ENCODE measurements at regions not wholly inside any gene's neighbourhood (a gene's known extent, or its start where the extent isn't known, plus 50 kb on each side); places are given as distances from the start of the nearest gene placed in this dataset.

GRCh38 chr18:1014951-1015624 lies 110.4 kb downstream of the ADCYAP1 start:
- H3K27me3 ChIP-seq (ENCODE audit: control insufficient read depth, insufficient read depth, low read length): no peaks in the 10 kb centered on the region
- FAIRE-seq: no peak

GRCh38 chr18:1015777-1016176 lies 111.1 kb downstream of the ADCYAP1 start:
- Histone ChIP-seq H3K27ac (ENCODE audit: low read depth in 2 of 2, low read length in 2 of 2) (no peak overlapping the region), H3K9ac (ENCODE audit: low read length in 3 of 3) (no peak overlapping the region), H3K4me3 (ENCODE audit: low read length in 3 of 3) (no peak overlapping the region), H3K27me3 (ENCODE audit: control insufficient read depth, insufficient read depth, low read length) (no peaks in the 10 kb centered on the region), H3K9me3 (ENCODE audit: control insufficient read depth in 2 of 3, insufficient read depth in 1 of 3, low read length in 3 of 3) (no peaks in the 10 kb centered on the region), H3K36me3 (ENCODE audit: control insufficient read depth in 2 of 3, insufficient read depth in 3 of 3, low read length in 3 of 3) (no peaks in the 10 kb centered on the region), H3K4me1 (ENCODE audit: control insufficient read depth in 2 of 3, insufficient read depth in 2 of 3, low read depth in 1 of 3, low read length in 3 of 3) (peaks cover 11 to 14% (median 12%) of the 10 kb centered on the region in 3 donors)
- DNase-seq: no peak
- intact Hi-C loops (cut with DNase I): no loop called here
- TF ChIP-seq CTCF (IDR thresholded peaks at IDR 0.05; ENCODE audit: borderline replicate concordance, extremely low read depth, insufficient read depth): no peak
- FAIRE-seq: no peak

More at GRCh38 chr18:1014951-1015624, 110.4 kb downstream of the ADCYAP1 start:
- no peak for TF ChIP-seq CTCF (IDR thresholded peaks at IDR 0.05; ENCODE audit: borderline replicate concordance, extremely low read depth, insufficient read depth)
- no peak overlapping the region for H3K9ac ChIP-seq (ENCODE audit: low read length in 3 of 3)
- no peak overlapping the region for H3K27ac ChIP-seq (ENCODE audit: low read depth in 2 of 2, low read length in 2 of 2)
- H3K36me3 ChIP-seq (ENCODE audit: control insufficient read depth in 2 of 3, insufficient read depth in 3 of 3, low read length in 3 of 3): no peaks in the 10 kb centered on the region
- H3K4me1 ChIP-seq (ENCODE audit: control insufficient read depth in 2 of 3, insufficient read depth in 2 of 3, low read depth in 1 of 3, low read length in 3 of 3): peaks cover 11 to 14% (median 12%) of the 10 kb centered on the region in 3 donors
- peak in 3 of 5 donors; percentile 25 to 86 (median 60) for DNase-seq
- no peaks in the 10 kb centered on the region for H3K9me3 ChIP-seq (ENCODE audit: control insufficient read depth in 2 of 3, insufficient read depth in 1 of 3, low read length in 3 of 3)
- no peak overlapping the region for H3K4me3 ChIP-seq (ENCODE audit: low read length in 3 of 3)
- intact Hi-C loops (cut with DNase I): no loop called here

DNA sequence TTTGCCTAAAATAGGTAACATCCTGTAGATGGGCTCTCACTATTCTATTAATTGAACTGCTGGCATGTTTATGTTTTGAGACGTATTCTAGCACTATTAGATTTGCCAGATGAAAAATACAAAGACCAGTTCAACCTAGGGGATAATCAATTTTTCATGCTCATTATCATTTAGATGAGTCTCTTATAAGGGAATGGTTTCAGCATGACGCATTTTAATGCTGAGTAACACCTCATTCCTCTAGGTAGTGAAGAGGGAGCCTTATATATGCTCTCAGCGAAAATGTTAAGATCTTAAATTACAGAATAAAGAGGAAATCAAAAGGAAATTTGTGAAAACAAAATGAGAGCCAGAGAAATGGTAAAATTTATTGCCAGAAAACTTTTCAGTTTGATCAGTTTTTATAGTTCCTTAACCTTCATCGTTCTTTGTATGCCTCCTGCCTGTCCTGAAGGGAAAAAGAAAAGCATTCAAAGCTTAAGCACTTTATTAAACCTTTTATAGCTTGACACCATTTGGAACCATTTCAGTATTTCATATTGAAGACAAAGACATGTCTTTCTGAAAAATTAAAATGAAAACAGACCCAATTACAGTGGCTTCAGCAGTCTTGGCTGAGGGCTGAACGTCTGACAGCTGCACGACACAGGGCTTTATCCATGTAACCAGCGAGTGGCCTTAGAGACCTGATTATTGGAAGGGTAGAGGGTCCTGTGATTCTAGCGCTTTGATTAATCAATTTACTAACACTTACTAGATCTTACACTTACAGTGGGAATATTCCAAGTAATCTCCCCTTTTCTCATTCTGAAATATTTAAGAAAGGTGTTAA lies 112.8 kb downstream of the ADCYAP1 start:
- Histone ChIP-seq H3K27me3 (ENCODE audit: control insufficient read depth, insufficient read depth, low read length) (no peaks in the 10 kb centered on the region), H3K9ac (ENCODE audit: low read length in 3 of 3) (no peak overlapping the region), H3K4me3 (ENCODE audit: low read length in 3 of 3) (no peak overlapping the region), H3K27ac (ENCODE audit: low read depth in 2 of 2, low read length in 2 of 2) (no peak overlapping the region), H3K9me3 (ENCODE audit: control insufficient read depth in 2 of 3, insufficient read depth in 1 of 3, low read length in 3 of 3) (no peaks in the 10 kb centered on the region), H3K36me3 (ENCODE audit: control insufficient read depth in 2 of 3, insufficient read depth in 3 of 3, low read length in 3 of 3) (no peaks in the 10 kb centered on the region), H3K4me1 (ENCODE audit: control insufficient read depth in 2 of 3, insufficient read depth in 2 of 3, low read depth in 1 of 3, low read length in 3 of 3) (peaks cover 11 to 14% (median 12%) of the 10 kb centered on the region in 3 donors)
- TF ChIP-seq CTCF (IDR thresholded peaks at IDR 0.05; ENCODE audit: borderline replicate concordance, extremely low read depth, insufficient read depth): no peak
- peak in 1 of 5 donors; percentile 11 for DNase-seq
- intact Hi-C loops (cut with DNase I): no loop called here
- no peak for FAIRE-seq

Measured in kidney (tissue), 13 donors.